Left ventricle myocardium inferior (tissue), 1 donor: ENCODE measurements at regions not wholly inside any gene's neighbourhood (a gene's known extent, or its start where the extent isn't known, plus 50 kb on each side); places are given as distances from the start of the nearest gene placed in this dataset.

Experiments used
- DNase-seq: peaks from one replicate; pipeline ENCODE4 v3.0.0-alpha.2; 2020
- H3K27ac ChIP-seq: fragments of 200-600 bp; replicated peaks from 2 replicates; pipeline ENCODE4 v1.8.0; 2021
- H3K27me3 ChIP-seq: fragments of 200-600 bp; 2 replicates; pipeline ENCODE4 v1.8.0; 2021; ENCODE audit warnings: low read depth
- H3K36me3 ChIP-seq: fragments of 200-600 bp; 2 replicates; pipeline ENCODE4 v1.8.0; 2021
- H3K4me1 ChIP-seq: fragments of 200-600 bp; 2 replicates; pipeline ENCODE4 v1.8.0; 2021
- H3K4me3 ChIP-seq: fragments of 200-600 bp; 2 replicates; pipeline ENCODE4 v1.8.0; 2021; ENCODE audit warnings: mild to moderate bottlenecking, moderate library complexity
- H3K9me3 ChIP-seq: fragments of 200-600 bp; replicated peaks from 2 replicates; pipeline ENCODE4 v1.8.0; 2021
- CTCF ChIP-seq: fragments of 200-600 bp; IDR thresholded peaks from 2 replicates; pipeline ENCODE4 v1.8.0; 2021; ENCODE audit warnings: antibody characterized with exemption, mild to moderate bottlenecking, borderline replicate concordance
- intact Hi-C: fragments of 100-400 bp; cut with micrococcal nuclease; formaldehyde crosslinking; loops from one replicate; pipeline ENCODE4 v1.11.0; 2022
- donor health status: DM: no; HTN: yes; CAD: no; lungs with severe emphysema.

- H3K27me3 ChIP-seq, result no peaks in the 10 kb centered on the region
- no peaks in the 10 kb centered on the region for H3K4me1 ChIP-seq
- no peaks in the 10 kb centered on the region for H3K36me3 ChIP-seq
- DNase-seq, result no peak
- no peak overlapping the region for H3K4me3 ChIP-seq
- peak overlapping the region; percentile 75 for H3K27ac ChIP-seq
- no peak for TF ChIP-seq CTCF
- no peaks in the 10 kb centered on the region for H3K9me3 ChIP-seq
- intact Hi-C loops, result no loop called here
Measured at GRCh38 chrX:132271311-132271778, 52.1 kb upstream of the RAP2C start.

- Histone ChIP-seq H3K4me3 (no peak overlapping the region), H3K9me3 (no peaks in the 10 kb centered on the region), H3K27ac (peak overlapping the region; percentile 75), H3K36me3 (no peaks in the 10 kb centered on the region), H3K4me1 (no peaks in the 10 kb centered on the region), H3K27me3 (no peaks in the 10 kb centered on the region)
- intact Hi-C loops, result no loop called here
- peak; percentile 22 for DNase-seq
- no peak for TF ChIP-seq CTCF
Measured at GRCh38 chrX:132270699-132271098, 51.5 kb upstream of the RAP2C start.

GRCh38 chrX:132270021-132270420 is 50.8 kb upstream of the RAP2C start:
- no peak for TF ChIP-seq CTCF
- Histone ChIP-seq H3K9me3 (no peaks in the 10 kb centered on the region), H3K27ac (peak overlapping the region; percentile 58), H3K27me3 (no peaks in the 10 kb centered on the region), H3K4me1 (no peaks in the 10 kb centered on the region), H3K36me3 (no peaks in the 10 kb centered on the region), H3K4me3 (no peak overlapping the region)
- intact Hi-C loops, result no loop called here
- no peak for DNase-seq
